Brain microvascular endothelial cell (primary cell): ENCODE measurements at regions not wholly inside any gene's neighbourhood (a gene's known extent, or its start where the extent isn't known, plus 50 kb on each side); places are given as distances from the start of the nearest gene placed in this dataset.

Experiments
- DNase-seq: peaks from one replicate; pipeline ENCODE4 v3.0.0-alpha.2; 2020
- H3K27ac ChIP-seq: fragments of 250-450 bp; sonication (Bioruptor Pico); 2 replicates; pipeline ENCODE4 v1.5.1; 2020; ENCODE audit warnings: mild to moderate bottlenecking, moderate library complexity
- H3K27me3 ChIP-seq: fragments of 250-450 bp; sonication (Bioruptor Pico); replicated peaks from 2 replicates; pipeline ENCODE4 v1.5.1; 2020; ENCODE audit warnings: mild to moderate bottlenecking
- H3K36me3 ChIP-seq: fragments of 250-450 bp; sonication (Bioruptor Pico); replicated peaks from 2 replicates; pipeline ENCODE4 v1.5.1; 2020; ENCODE audit warnings: mild to moderate bottlenecking
- H3K4me3 ChIP-seq: 2 replicates; pipeline ENCODE4 v1.5.1; 2011; ENCODE audit warnings: low read depth, mild to moderate bottlenecking, control low read depth, low read length, moderate library complexity
- CTCF ChIP-seq: IDR thresholded peaks from 2 replicates; pipeline ENCODE4 v1.5.1; 2011; ENCODE audit warnings: low read depth, mild to moderate bottlenecking, moderate library complexity, low read length, control low read depth, inconsistent platforms; ENCODE audit errors: missing control alignments
- in situ Hi-C: cut with HindIII; loops from 2 replicates; pipeline ENCODE4 v1.10.0; 2017; ENCODE audit warnings: low sequenced_read_pairs, low pct_ligation_motif_present

GRCh38 chr3:61448378-61448777 lies 113.0 kb upstream of the PTPRG start:
- H3K4me3 ChIP-seq, result no peak overlapping the region
- no peaks in the 10 kb centered on the region for H3K27me3 ChIP-seq
- no peak overlapping the region for H3K27ac ChIP-seq
- in situ Hi-C loops, result no loop called here
- TF ChIP-seq CTCF, result no peak
- no peaks in the 10 kb centered on the region for H3K36me3 ChIP-seq
- DNase-seq, result no peak

- no peaks in the 10 kb centered on the region for H3K27me3 ChIP-seq
- in situ Hi-C loops, result no loop called here
These were observed 111.9 kb upstream of the PTPRG start for GRCh38 chr3:61449327-61450040.

GRCh38 chr3:61450866-61451265 lies 110.5 kb upstream of the PTPRG start:
- no peak for DNase-seq
- H3K27me3 ChIP-seq, result no peaks in the 10 kb centered on the region
- H3K4me3 ChIP-seq, result no peak overlapping the region
- H3K27ac ChIP-seq, result no peak overlapping the region
- in situ Hi-C loops, result no loop called here
- TF ChIP-seq CTCF, result no peak
- no peaks in the 10 kb centered on the region for H3K36me3 ChIP-seq

More at GRCh38 chr3:61449327-61450040, 111.9 kb upstream of the PTPRG start:
- no peak for TF ChIP-seq CTCF
- Histone ChIP-seq H3K27ac (no peak overlapping the region), H3K36me3 (no peaks in the 10 kb centered on the region), H3K4me3 (no peak overlapping the region)
- DNase-seq, result no peak

- no peaks in the 10 kb centered on the region for H3K27me3 ChIP-seq
- no peak overlapping the region for H3K27ac ChIP-seq
- H3K36me3 ChIP-seq, result no peaks in the 10 kb centered on the region
- peak; percentile 56 for DNase-seq
- in situ Hi-C loops, result no loop called here
- no peak overlapping the region for H3K4me3 ChIP-seq
- TF ChIP-seq CTCF, result no peak
These were observed 109.5 kb upstream of the PTPRG start for GRCh38 chr3:61451841-61452240.

- no peak for TF ChIP-seq CTCF
- H3K4me3 ChIP-seq, result no peak overlapping the region
- in situ Hi-C loops, result no loop called here
- no peaks in the 10 kb centered on the region for H3K36me3 ChIP-seq
- peak; percentile 41 for DNase-seq
- H3K27ac ChIP-seq, result no peak overlapping the region
- no peaks in the 10 kb centered on the region for H3K27me3 ChIP-seq
These were observed 108.8 kb upstream of the PTPRG start for GRCh38 chr3:61452535-61453090.

- no peak for DNase-seq
- no peak for TF ChIP-seq CTCF
- in situ Hi-C loops, result no loop called here
- no peaks in the 10 kb centered on the region for H3K27me3 ChIP-seq
- no peak overlapping the region for H3K4me3 ChIP-seq
- H3K27ac ChIP-seq, result no peak overlapping the region
- no peaks in the 10 kb centered on the region for H3K36me3 ChIP-seq
These were observed 107.3 kb upstream of the PTPRG start for GRCh38 chr3:61454006-61454585.
